Body of pancreas (tissue), 4 donors: ENCODE measurements at regions not wholly inside any gene's neighbourhood (a gene's known extent, or its start where the extent isn't known, plus 50 kb on each side); places are given as distances from the start of the nearest gene placed in this dataset.

ENCODE experiments used
- CTCF ChIP-seq, 7 experiments: fragments of 450-650 bp in 4 of 7; fragments of 200-600 bp in 3 of 7; sonication (generic) in 3 of 7; IDR thresholded peaks; one replicate each; pipeline ENCODE4 v1.5.1; 2016 to 2019; ENCODE audit warnings: antibody characterized with exemption in 7 of 7
- POLR2A ChIP-seq, 3 donors: fragments of 450-650 bp; IDR thresholded peaks; one replicate each; pipeline ENCODE4 v1.6.1; 2016; ENCODE audit warnings: antibody characterized with exemption in 3 of 3, mild to moderate bottlenecking in 2 of 3

- no peak for TF ChIP-seq CTCF (IDR thresholded peaks at IDR 0.05)
- no peak for TF ChIP-seq POLR2A (IDR thresholded peaks at IDR 0.05)
These were observed 394.3 kb downstream of the GADD45G start for GRCh38 chr9:89999176-89999533.
